Activated CD4-positive, alpha-beta T cell treated with anti-CD3 and anti-CD28 coated beads for 24 hours (primary cell): ENCODE measurements at regions not wholly inside any gene's neighbourhood (a gene's known extent, or its start where the extent isn't known, plus 50 kb on each side); places are given as distances from the start of the nearest gene placed in this dataset.

Experiments used
- DNase-seq, 2 donors: peaks; one replicate each; pipeline ENCODE4 v3.0.0-alpha.2; 2020; ENCODE audit warnings: low read depth in 2 of 2

DNA sequence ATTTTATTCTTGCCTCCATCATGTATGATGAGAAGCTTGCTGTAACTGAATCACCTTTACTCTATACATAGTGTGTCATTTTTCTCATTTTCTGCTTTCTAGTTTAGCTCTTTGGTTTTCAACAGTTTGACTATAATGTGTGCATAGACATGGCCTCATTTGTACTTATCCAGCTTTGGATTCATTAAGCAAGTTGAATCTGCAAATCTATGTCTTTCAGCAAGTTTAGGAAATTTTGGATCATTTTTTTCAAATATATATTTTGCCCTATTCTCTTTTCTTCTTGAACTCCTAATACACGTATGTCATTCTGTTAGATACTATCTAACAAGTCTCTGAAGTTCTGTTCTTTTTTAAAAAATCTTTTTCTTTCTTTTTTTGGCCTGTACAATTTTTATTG, 57.8 kb downstream of the PRLHR start:
- no peak for DNase-seq

DNA sequence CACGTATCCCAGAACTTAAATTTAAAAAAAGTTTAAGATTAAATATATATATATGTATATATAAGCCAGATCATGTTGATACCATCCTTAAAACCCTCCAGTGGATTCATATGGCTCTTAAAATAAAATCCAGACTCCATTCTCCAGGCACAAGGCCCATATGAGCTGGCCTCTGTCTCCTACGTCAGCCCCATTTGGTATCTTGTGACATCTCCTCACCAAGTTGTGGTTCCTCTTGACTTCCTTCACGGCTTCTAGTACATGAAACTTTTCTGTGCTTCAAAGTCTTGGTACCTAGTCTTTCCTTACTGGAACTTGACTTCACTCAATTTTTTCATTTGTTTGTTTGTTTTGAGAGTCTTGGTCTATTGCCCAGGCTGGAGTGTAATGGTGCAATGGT, 61.3 kb downstream of the PRLHR start:
- DNase-seq = no peak

DNA sequence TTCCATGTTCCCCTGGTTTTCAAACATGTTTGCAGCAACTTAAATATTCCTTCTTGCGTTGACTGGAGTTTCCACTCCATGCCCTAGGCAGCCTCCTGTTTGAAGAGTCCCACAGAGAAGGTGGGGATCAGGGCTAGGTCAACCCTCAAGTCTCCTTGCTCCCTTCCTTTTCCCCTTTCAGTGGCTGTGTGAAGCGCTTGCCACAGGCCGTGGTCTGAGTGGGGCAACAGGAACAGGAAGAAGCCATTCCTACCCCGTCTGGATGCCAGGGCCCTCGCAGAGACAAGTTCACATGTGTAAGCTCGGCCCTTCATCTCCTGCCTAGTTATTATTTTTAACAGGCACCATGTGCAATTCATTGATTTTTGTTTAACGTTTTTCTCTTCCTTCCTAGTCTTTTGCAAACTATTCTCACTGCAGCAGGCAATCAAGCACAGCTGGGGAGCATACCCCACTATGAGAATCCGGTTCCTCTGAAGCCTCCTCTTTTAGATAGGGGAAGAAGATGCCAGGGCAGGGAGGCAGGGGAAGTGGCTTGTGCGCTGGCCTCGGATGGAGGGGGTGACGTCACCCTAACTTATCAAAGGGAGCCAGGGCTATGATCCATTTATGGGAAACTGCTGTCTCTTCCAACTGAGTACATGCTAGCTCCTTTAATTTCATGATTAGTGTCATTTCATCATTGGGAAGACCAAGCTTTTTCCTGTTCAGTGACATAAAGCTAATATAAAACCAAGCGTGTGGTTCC, 64.2 kb downstream of the PRLHR start:
- no peak for DNase-seq

DNA sequence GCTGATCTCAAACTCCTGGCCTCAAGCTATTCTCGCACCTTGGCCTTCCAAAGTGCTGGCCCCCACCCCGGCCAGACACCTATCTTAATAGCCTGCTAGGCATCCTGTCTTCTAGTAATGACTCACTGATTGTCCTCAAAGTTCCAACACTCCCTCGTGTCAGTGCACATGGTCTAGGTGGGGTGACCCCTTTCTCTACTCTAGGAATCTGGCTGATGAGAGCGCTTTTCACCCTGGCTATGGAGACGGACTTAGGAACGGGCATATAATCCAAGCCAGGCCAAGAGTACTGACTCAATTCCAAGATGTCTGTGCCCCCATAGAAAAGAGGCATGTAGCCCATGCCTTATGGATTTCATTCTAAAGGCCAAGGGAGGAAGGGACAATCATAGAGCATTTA, 67.0 kb downstream of the PRLHR start:
- DNase-seq = no peak

DNA sequence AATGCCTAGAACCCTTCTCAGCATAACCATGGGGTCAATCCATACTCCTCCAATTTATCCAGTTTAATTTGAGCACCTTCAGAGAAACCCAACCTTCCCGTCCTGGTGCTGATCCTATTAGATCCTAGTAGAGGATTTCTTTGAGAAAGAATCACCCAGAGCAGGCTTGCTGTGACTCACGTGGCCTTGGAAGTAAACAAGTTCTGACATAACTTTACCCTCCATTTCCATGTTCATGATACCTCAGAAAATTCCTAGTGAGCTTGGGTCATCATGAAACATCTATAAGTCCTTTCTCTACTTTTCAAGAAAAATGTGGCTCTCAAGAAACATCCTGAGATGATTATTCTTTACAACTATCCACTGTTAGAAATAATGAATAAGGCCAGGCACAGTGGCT, 71.7 kb downstream of the PRLHR start:
- no peak for DNase-seq

DNA sequence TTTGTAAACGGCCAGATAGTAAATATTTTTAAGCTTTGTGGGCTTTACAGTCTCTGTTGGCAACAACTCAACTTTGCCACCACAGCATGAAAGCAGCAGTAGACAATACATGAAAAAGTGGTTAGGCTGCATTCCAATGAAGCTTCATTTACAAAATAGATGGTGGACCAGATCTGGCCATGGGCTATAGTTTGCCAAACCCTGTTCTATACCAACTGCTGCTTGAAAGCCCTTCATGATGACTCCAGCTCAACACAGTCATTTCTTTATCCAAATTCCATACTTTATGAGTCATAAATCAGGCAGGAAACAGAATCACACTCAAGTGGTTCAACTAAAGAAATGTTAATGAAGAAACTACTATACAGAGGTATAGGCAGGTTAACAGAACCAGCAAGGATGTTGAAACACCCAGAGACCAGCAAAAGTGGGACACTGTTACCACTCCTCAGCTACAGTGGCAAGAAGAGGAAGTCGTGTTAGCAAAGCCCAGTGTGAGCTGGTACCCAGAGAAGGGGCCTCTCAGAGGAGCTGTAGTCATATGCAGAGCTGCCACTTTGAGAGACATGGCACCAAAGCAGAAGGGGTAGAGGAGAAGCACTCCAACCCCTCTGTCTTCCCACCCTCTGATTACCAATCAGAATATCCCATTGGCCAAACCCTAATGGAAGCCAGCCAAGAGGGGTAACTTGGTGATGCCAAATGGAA, 72.5 kb downstream of the PRLHR start:
- DNase-seq = no peak

DNA sequence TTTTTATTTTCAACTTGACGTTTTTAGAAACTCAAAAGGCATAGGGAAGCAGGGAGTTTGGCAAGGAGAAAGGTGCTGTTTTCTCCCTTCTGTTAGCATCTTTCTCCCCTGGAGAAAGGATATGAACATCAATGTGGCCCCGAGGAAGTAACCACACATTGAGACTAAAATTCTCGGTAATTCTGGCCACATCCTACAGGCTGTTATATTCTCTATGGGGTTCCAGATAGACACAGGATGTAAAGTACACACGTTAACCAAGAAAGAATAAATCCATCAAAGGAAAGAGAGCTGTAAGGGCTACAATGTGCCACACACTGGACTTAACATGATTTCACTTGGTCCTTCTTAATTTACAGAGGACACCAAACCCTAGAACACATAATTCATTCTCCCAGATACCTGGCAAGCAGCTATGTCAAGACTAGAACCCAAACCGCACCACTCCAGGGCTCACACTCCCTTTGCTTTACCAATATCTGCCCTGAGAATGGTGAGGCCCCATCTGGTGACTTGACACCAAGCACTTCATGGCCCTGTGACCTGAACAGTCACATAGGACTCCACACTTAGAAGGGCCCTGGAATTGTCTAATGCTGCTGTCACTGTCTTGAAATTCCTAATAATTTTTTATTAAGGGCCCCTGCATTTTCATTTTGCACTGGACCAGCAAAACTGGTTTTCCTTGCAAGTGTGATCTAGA, 73.9 kb downstream of the PRLHR start:
- no peak for DNase-seq

DNA sequence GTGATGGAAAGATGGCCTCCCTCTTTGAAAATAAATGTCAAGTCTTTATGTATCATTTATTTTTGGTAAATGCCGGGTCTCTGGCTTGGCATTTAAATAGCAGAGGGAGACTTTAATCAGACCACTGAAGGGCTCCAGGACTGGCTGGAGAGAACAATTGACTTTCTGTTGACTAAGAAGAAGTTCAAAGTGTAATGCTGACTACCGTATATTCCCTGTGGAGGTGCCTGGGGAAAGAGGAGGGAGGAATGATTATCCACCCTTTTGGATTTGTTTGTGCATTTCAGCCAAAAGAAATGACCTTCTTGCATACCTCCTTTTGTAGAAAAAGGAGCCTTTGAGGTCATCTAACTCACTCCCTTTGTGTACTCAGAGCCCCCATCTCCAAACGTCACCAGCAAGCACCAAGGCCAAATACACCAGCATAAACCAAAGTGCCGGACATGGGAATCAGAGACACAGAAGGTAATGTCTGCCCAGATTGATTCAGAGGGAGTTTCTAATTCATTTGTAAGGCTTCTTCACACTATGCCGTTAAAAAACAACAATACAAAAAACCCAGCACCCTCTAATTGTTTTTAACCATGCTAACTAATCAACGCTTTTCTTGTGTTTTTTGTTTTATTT, 75.2 kb downstream of the PRLHR start:
- DNase-seq = no peak

DNA sequence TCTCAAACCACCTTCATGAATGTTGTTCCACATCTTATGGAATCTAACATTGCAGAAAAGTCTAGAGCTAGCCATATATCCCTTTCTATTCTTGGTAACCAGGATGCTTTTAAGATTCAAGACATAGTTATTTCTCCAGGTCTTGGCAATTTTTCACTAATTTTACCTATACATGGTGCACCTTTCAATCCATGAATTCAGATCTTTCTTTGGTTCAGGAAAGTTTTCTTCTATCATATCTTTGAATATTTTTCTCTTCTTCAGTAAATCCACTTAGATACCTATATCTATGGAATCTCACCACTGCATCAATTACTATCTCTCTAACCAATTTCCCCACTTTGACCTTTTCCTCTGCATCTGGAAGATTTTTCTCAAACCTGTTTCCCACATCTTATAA, 77.4 kb downstream of the PRLHR start:
- no peak for DNase-seq

DNA sequence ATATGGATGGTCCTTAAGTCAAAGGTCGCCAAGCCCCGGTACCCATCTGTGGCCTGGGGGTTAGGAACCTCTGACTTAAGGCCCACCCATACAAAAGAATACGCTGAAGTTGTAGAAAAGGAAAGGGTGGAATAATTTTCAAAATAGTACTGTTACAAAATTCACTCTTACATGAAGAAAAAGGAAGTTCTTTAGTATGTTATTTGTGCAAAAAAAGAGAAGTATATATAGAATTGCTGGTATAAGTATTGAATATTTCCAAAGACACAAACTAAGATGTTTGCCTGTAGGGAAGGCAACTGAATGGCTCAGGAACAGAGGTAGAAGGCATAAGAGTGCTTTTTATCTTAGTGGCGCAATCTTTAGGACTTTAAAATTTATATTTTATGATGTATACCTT, 78.7 kb downstream of the PRLHR start:
- no peak for DNase-seq

DNA sequence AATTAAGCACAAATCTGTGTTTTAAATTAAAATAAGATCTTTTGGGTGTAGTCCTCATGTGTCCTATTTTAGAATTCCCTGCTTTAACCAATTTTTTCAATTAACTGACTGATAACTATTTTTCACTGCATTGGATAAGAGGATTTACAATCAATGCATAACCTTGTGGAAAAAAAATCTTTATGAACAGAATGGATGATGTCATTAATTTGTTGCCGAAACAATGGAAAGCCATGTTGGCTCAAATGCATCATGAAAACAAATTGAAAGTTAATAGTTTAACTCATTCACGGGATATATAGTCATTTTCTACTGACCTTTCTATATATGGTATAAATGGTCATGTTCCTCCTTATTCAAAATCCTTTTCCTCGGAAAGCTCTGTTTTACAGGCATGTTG, 82.3 kb downstream of the PRLHR start:
- DNase-seq = no peak

DNA sequence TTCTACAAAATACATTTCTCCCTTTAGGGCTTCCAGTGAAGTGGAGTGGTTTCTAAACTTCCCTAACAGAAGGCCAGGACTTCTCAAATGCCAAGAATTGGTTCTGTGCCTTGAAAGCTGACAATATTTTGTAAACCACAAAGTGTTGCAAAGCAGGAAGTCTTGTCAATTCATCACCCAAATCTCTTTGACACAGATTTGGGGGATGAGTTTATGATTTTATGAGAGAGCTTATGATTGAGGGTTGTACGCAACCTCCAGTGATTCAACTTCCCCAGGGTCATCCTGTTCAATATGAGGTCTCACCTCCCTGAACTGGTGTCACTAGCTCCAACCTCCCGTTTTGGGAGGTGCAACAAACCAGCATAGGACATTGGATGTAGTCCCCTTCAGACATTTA, 83.7 kb downstream of the PRLHR start:
- no peak for DNase-seq

DNA sequence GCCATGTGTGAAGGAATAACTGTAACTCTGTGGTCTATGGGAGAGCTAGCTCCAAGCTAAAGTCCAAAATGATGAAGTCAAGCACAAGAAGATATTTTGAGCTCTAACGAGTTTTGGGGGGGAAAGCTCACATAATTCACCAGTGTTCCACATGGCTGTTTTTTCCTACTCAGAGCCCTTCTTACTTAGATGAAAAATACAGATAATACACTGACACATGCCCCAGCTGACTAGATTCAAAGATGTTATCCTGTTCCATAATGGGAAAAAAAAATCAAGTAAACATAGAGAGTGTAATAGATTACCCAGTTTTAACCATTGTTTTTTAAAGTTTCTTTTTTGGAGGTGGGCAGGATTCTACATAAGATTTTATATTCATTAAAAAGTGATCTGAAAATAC, 86.6 kb downstream of the PRLHR start:
- DNase-seq = no peak

DNA sequence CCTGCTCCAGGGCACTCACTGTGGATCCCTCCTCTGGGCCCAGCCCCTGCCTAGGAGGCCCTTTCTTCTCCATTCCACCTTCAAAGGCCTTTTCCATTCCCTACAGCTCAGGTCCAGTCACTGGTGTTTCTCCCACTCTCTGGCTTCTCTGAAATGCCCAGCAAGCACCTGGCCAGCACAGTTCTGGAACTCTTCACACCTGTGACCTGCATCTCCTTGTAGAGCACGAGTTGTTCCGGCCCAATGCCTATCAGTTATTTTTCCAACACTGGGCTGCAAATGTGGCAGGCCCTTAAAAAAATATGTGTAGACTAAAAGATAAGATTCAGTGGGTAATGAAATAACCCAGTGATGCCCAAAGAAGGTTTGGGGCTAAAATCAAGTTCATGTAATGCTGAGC, 87.1 kb downstream of the PRLHR start:
- DNase-seq = no peak

DNA sequence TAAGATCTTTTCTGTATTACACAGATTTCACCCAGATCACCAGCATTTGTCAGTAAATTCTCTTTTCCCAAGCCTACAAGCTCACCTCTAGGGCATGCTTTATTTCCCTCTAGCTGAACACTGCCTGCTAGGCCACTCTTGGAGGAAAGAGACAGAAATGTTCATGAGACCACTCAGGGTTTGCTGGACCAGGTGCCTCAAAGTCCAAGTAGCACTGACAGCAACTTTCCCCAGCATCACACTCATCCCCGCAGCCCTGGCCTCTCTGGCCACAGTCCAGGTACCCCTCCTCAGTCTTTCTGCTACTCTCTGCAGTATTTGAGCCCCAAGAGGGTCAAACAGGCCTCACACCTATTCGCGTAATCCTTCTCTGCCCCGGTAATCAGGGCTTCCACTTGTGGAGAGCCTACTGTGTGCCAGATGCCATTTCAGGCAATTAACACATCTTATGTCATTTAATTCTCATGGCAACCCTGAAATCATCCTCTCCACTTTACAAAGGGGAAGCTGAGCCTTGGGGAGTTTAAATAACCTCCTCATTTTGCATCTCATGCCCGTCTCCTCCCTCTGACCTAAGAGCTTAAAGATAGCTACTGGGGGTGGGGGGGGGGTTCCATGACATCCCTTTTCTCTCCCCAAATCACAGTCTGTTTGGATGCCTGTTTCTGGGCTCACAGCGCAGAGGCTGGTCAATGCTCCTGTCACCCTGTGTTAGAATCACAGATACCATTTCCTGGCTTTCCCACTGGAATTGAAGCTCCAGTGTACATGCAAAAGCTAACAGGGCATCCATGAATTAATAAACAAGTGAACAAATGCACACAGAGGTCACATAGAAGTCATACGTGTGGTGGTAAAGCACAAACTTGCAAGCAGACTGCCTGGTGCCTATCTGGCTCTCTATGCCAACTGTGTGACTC, 88.5 kb downstream of the PRLHR start:
- DNase-seq = no peak

DNA sequence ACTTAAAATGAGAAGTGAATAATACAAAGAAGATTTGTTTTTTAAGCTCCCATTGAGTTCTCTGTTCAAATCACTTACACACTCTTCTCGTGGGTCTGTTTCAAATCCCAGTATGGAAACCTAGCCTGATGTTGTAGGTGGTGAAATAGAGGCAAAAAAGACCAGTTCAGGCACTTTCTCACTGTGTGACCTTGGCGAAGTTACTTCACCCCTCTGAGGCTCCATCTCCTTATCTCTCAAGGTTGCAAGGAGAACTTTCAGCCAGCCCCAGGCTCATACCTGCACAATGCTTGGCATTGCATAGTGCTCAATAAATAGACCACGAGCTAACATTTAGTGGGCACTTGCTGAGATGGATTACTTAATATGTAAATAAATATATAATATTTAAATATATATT, 90.1 kb downstream of the PRLHR start:
- DNase-seq = no peak

DNA sequence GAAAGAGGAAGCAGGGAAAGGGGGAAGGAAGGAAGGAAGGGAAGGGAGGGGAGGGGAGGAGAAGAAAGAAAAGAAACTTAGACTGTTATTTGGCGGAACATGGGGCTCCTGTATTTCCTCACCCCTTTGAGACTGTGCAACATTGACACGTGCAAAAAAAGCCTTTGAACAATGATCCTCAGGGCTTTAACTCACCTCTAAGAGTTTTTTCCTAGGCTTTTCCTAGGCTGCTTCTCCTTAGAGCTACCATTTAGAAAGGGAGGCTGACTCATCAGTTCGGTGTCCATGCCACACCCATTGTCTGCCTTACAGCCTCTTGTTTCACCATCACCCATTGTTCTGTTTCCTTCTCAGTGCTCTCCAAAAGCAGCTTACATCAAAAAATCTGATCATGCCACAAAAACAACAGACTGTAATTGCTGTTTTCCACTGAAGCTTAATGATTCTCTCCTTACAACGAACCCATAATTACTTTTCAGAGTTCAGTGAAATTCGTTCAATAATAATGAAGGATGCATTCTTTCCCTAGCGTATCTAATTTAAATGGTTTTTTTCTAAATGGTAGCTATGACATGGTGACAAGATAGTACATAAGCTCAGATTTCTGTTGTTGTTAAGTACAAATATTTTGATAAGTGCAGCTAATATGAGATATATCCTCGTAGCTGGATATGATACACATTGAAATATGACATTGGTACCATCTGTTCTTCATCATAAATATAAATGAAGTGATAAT, 90.8 kb downstream of the PRLHR start:
- no peak for DNase-seq

DNA sequence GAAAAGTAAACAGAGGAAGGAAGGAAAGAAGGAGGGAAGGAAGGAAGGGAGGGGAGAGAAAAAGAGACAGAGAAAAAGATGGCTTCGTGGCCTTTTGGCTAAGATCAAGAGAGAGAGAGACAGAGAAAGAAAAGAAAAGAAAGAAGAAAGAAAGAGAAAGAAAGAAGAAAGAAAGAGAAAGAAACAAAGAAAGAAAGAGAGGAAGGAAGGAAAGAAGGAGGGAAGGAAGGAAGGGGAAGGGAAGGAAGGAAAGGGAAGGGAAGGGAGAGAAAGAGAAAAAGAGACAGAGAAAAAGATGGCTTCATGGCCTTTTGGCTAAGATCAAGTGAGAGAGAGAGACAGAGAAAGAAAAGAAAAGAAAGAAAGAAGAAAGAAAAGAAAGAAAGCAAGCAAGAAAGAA, 91.4 kb downstream of the PRLHR start:
- DNase-seq = no peak

DNA sequence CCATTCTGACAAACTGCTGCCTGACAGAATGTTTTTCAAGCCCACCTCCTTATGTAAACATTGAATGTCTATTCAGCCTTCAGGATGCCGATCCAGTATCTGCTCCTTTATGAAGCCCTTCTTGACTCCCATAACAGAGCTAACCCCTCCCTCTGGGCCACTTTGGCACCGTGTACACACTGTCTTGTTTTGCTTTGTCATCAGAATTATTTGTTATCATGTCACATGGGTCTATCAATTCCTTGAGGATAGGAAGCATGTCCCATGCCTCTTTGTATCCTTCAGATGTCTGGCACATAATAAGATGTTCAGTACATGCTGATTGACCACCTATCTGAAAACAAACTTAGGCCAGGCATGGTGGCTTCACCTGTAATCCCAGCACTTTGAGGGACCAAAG, 92.3 kb downstream of the PRLHR start:
- no peak for DNase-seq

DNA sequence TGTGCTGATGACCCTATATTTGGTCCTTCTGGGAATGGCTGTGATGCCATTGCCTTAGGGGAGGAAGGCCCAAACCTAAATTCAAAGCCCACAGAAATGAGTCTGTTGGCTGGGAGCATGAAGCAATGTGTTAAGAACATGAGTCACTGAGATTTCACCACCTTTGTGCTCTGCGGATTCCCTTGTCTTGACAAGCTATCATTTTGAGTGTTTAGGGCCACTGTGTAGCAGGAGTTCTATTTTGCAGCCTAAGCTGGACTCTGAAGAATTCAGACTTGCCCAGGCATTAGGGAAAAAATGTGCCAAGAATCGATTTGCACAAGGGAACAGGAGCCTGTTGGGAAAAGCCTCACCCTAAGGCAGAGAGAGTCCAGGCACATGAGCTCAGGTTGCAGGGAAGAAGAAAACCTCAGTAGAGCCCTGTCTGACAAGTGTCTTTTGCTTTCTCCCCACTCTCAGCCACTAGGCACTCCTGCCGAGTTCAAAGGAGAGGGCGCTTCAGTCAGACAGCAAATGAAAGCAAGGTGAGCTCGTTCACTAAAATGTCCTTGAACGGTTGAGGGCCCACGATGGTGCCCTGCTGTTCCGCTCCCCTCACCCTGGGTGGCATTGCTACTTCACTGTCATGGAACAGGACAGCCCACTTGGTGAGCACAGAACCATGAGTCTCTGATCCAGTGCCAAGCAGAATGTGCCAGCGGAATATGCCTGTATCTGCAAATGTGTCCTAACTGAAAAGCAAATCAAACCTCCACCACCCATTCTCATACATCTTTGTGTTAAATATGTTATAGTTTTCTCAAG, 93.6 kb downstream of the PRLHR start:
- DNase-seq = no peak
